K562 (cell line): ENCODE measurements at regions not wholly inside any gene's neighbourhood (a gene's known extent, or its start where the extent isn't known, plus 50 kb on each side); places are given as distances from the start of the nearest gene placed in this dataset.
A peak's percentile ranks its signal among the peaks of the same experiment; 100 is the strongest.

Experiments
- CSDE1 ChIP-seq, 2 experiments: fragments of 450-650 bp; IDR thresholded peaks; 2 replicates each; pipeline ENCODE4 v1.6.1; 2016; ENCODE audit warnings: mild to moderate bottlenecking in 1 of 2
- E2F8 ChIP-seq: fragments of 450-650 bp; IDR thresholded peaks from 2 replicates; pipeline ENCODE4 v1.7.1; 2018; ENCODE audit warnings: mild to moderate bottlenecking, low read depth; ENCODE audit not compliant: partially characterized antibody
- HDAC1 ChIP-seq, 2 experiments: fragments of 450-650 bp; IDR thresholded peaks; 2 replicates each; pipeline ENCODE4 v1.6.1; 2016 to 2017; ENCODE audit warnings: inconsistent platforms in 1 of 2, mild to moderate bottlenecking in 1 of 2, moderate library complexity in 1 of 2
- HES1 ChIP-seq: fragments of 450-650 bp; IDR thresholded peaks from 2 replicates; pipeline ENCODE4 v1.6.1; 2016; ENCODE audit warnings: low read depth, mild to moderate bottlenecking, moderate library complexity
- HMG20A ChIP-seq: fragments of 450-650 bp; formaldehyde crosslinking; conservative IDR thresholded peaks from 2 replicates; pipeline ENCODE4 v1.4.0; 2020; ENCODE audit warnings: mild to moderate bottlenecking, mixed read lengths
- HOMEZ ChIP-seq: fragments of 250-450 bp; sonication (Bioruptor Pico); IDR thresholded peaks from 2 replicates; pipeline ENCODE4 v1.4.0; 2020; ENCODE audit warnings: mild to moderate bottlenecking, moderate library complexity
- KDM1A ChIP-seq, 2 experiments: fragments of 450-650 bp; IDR thresholded peaks; 2 replicates each; pipeline ENCODE4 v1.6.1; 2016; ENCODE audit warnings: mild to moderate bottlenecking in 2 of 2
- MCM3 ChIP-seq: fragments of 450-650 bp; IDR thresholded peaks from 2 replicates; pipeline ENCODE4 v1.6.1; 2016
- NR2C1 ChIP-seq, 2 experiments: fragments of 450-650 bp; IDR thresholded peaks; 2 replicates each; pipeline ENCODE4 v1.6.1; 2017; ENCODE audit warnings: mild to moderate bottlenecking in 2 of 2, antibody characterized with exemption in 1 of 2, inconsistent platforms in 1 of 2, missing compliant biosample characterization in 1 of 2, missing genetic modification characterization in 1 of 2
- NR3C1 ChIP-seq: sonication (generic); formaldehyde crosslinking; IDR thresholded peaks from 2 replicates; pipeline ENCODE4 v1.8.1; 2022; ENCODE audit warnings: missing genetic modification reagents
- RAD21 ChIP-seq, 2 experiments: fragments of 250-450 bp in 1 of 2; fragments of 450-650 bp in 1 of 2; sonication (Bioruptor Pico) in 1 of 2; formaldehyde crosslinking in 1 of 2; IDR thresholded peaks in 1 of 2; conservative IDR thresholded peaks in 1 of 2; 2 replicates each; pipeline versions ENCODE4 v1.4.0 to v1.8.0; 2020 to 2022; ENCODE audit warnings: mild to moderate bottlenecking in 2 of 2, moderate library complexity in 1 of 2
- RFX5 ChIP-seq: IDR thresholded peaks from 2 replicates; pipeline ENCODE4 v1.6.1; 2011; ENCODE audit warnings: low read depth, mild to moderate bottlenecking, improper control_type of control experiment, low read length
- SP1 ChIP-seq: sonication (generic); formaldehyde crosslinking; IDR thresholded peaks from 2 replicates; pipeline ENCODE4 v1.8.1; 2022; ENCODE audit warnings: mild to moderate bottlenecking, missing genetic modification reagents
- SREBF2 ChIP-seq: sonication (generic); formaldehyde crosslinking; IDR thresholded peaks from 2 replicates; pipeline ENCODE4 v1.4.0; 2020; ENCODE audit warnings: mild to moderate bottlenecking, missing genetic modification reagents
- STAT5B ChIP-seq: fragments of 250-450 bp; sonication (Bioruptor Pico); IDR thresholded peaks from 2 replicates; pipeline ENCODE4 v1.8.0; 2021; ENCODE audit warnings: mild to moderate bottlenecking, inconsistent platforms
- TAF9B ChIP-seq: fragments of 450-650 bp; IDR thresholded peaks from 2 replicates; pipeline ENCODE4 v1.6.1; 2018; ENCODE audit warnings: mild to moderate bottlenecking; ENCODE audit not compliant: partially characterized antibody
- TBL1XR1 ChIP-seq, 2 experiments: IDR thresholded peaks; 2 replicates each; pipeline ENCODE4 v1.6.1; 2012; ENCODE audit warnings: improper control_type of control experiment in 2 of 2, low read length in 2 of 2, mild to moderate bottlenecking in 1 of 2
- TBP ChIP-seq: optimal IDR thresholded peaks from 2 replicates; pipeline ENCODE3; 2011; ENCODE audit warnings: low read depth, low read length, improper control_type of control experiment
- TEAD1 ChIP-seq, 2 experiments: fragments of 450-650 bp in 1 of 2; sonication (generic) in 1 of 2; formaldehyde crosslinking; IDR thresholded peaks; 2 replicates each; pipeline versions ENCODE4 v1.4.0 to v1.8.0; 2020 to 2022; ENCODE audit warnings: mild to moderate bottlenecking in 2 of 2, missing genetic modification reagents in 1 of 2
- ZNF263 ChIP-seq: sonication (generic); formaldehyde crosslinking; IDR thresholded peaks from 2 replicates; pipeline ENCODE4 v1.8.0; 2022; ENCODE audit warnings: mild to moderate bottlenecking, missing genetic modification reagents, borderline replicate concordance
- ZNF347 ChIP-seq: fragments of 450-650 bp; formaldehyde crosslinking; IDR thresholded peaks from 2 replicates; pipeline ENCODE4 v1.4.0; 2020; ENCODE audit warnings: low read depth, mild to moderate bottlenecking, moderate library complexity
- ZNF507 ChIP-seq: conservative IDR thresholded peaks from 2 replicates; pipeline ENCODE4 v1.6.1; 2017; ENCODE audit warnings: missing genetic modification characterization, missing compliant biosample characterization
- ZNF766 ChIP-seq: fragments of 200-800 bp; sonication (Bioruptor generic); conservative IDR thresholded peaks from 2 replicates; pipeline ENCODE4 v1.6.1; 2016; ENCODE audit warnings: missing genetic modification characterization, missing compliant biosample characterization

GRCh38 chr6:26205625-26206574 is 118.7 kb downstream of the HFE start (continued):
- peak; percentile 32 for TF ChIP-seq E2F8
- TF ChIP-seq ZNF263: peak; percentile 21; the same call in 1 of the 2 replicates
- peak; percentile 63; the same call in 1 of the 2 replicates for TF ChIP-seq SP1 (CRISPR knock-in tag)
- TF ChIP-seq TEAD1 (CRISPR knock-in tag; IDR thresholded peaks at IDR 0.05): peak; percentile 81 to 85; a peak in 2 of 4 replicates
- no peak for TF ChIP-seq ZNF347 (CRISPR knock-in tag)
- TF ChIP-seq ZNF507 (tag): no peak
- no peak for TF ChIP-seq STAT5B
- TF ChIP-seq KDM1A (IDR thresholded peaks at IDR 0.05): peak; percentile 94 to 95
- TF ChIP-seq TAF9B: peak; percentile 81
- no peak for TF ChIP-seq TBP
- no peak for TF ChIP-seq MCM3
- no peak for TF ChIP-seq SREBF2
- peak; percentile 10; the same call in 1 of the 2 replicates for TF ChIP-seq ZNF766
- no peak for TF ChIP-seq RFX5
- TF ChIP-seq NR2C1 (IDR thresholded peaks at IDR 0.05): no peak
- TF ChIP-seq NR2C1 (tag; IDR thresholded peaks at IDR 0.05): no peak
- TF ChIP-seq NR3C1 (CRISPR knock-in tag): no peak
- TF ChIP-seq RAD21 (CRISPR knock-in tag; conservative IDR thresholded peaks at IDR 0.05 in 1 of 2, IDR thresholded peaks at IDR 0.05 in 1 of 2): peak in 1 of 2 experiments; percentile 21; a peak in 2 of 4 replicates
- TF ChIP-seq CSDE1 (IDR thresholded peaks at IDR 0.05): peak in 1 of 2 experiments; percentile 56; a peak in 1 of 4 replicates
- no peak for TF ChIP-seq HOMEZ (CRISPR knock-in tag)
- peak in 1 of 2 experiments; percentile 89; a peak in 2 of 4 replicates for TF ChIP-seq HDAC1 (IDR thresholded peaks at IDR 0.05)
- TF ChIP-seq HMG20A (CRISPR knock-in tag): no peak
- TF ChIP-seq TBL1XR1 (IDR thresholded peaks at IDR 0.05; ENCODE audit: low read length in 2 of 2): peak; percentile 94 to 98; a peak in 3 of 4 replicates
- TF ChIP-seq HES1: peak; percentile 73
